Prostate gland (tissue), 2 donors: ENCODE measurements at regions not wholly inside any gene's neighbourhood (a gene's known extent, or its start where the extent isn't known, plus 50 kb on each side); places are given as distances from the start of the nearest gene placed in this dataset.

Source experiments
- DNase-seq: peaks from one replicate; pipeline ENCODE4 v3.0.0-alpha.2; 2019; ENCODE audit warnings: low spot score
- H3K27ac ChIP-seq, 2 donors: fragments of 200-600 bp; sonication (generic); 2 replicates each; pipeline ENCODE4 v1.5.1; 2017 to 2019
- H3K27me3 ChIP-seq: fragments of 200-600 bp; sonication (generic); replicated peaks from 2 replicates; pipeline ENCODE4 v1.5.1; 2019; ENCODE audit not compliant: insufficient read depth
- H3K36me3 ChIP-seq, 2 donors: fragments of 200-600 bp; sonication (generic); 1 replicate in 1 of 2; 2 replicates in 1 of 2; pipeline versions ENCODE4 v1.5.1 to v1.8.1; 2017 to 2019
- H3K4me1 ChIP-seq: fragments of 200-600 bp; sonication (generic); replicated peaks from 2 replicates; pipeline ENCODE4 v1.5.1; 2019
- H3K4me3 ChIP-seq, 2 donors: fragments of 200-600 bp; sonication (generic); 2 replicates each; pipeline ENCODE4 v1.5.1; 2017 to 2019
- H3K9me3 ChIP-seq: fragments of 200-600 bp; sonication (generic); 2 replicates; pipeline ENCODE4 v1.5.1; 2017
- POLR2A ChIP-seq: fragments of 450-650 bp; IDR thresholded peaks from one replicate; pipeline ENCODE4 v1.6.1; 2016; ENCODE audit warnings: antibody characterized with exemption, mild to moderate bottlenecking
- POLR2AphosphoS5 ChIP-seq: sonication (generic); formaldehyde crosslinking; IDR thresholded peaks from one replicate; pipeline ENCODE4 v1.6.1; 2017; ENCODE audit warnings: antibody characterized with exemption
- WGBS: methylation state at CpG from one replicate; pipeline ENCODE4 v1.1.5; 2018; 5-methylcytosine and 5-hydroxymethylcytosine counted together
- intact Hi-C: fragments of 100-400 bp; cut with DNase I; formaldehyde crosslinking; loops from one replicate; pipeline ENCODE4 v1.14.2; 2022
- TF ChIP-seq, protein P1 (sequence below), 4 experiments: fragments of 200-600 bp in 2 of 4; fragments of 450-650 bp in 2 of 4; sonication (generic) in 2 of 4; IDR thresholded peaks; 1 replicate in 3 of 4; 2 replicates in 1 of 4; pipeline ENCODE4 v1.5.1; 2016 to 2019; ENCODE audit warnings: antibody characterized with exemption in 4 of 4, mild to moderate bottlenecking in 2 of 4, moderate library complexity in 2 of 4

GRCh38 chr12:124122722-124123121 lies 149.7 kb downstream of the ZNF664 start:
- no peak overlapping the region for H3K27ac ChIP-seq
- H3K4me3 ChIP-seq, result no peak overlapping the region
- intact Hi-C loops, result no loop called here
- H3K36me3 ChIP-seq, result no peaks in the 10 kb centered on the region
- H3K27me3 ChIP-seq, result no peaks in the 10 kb centered on the region
- WGBS, result 90% methylated on average over 9 of the region's 9 CpGs
- no peaks in the 10 kb centered on the region for H3K9me3 ChIP-seq
- TF ChIP-seq POLR2A, result no peak
- TF ChIP-seq, protein P1, sequence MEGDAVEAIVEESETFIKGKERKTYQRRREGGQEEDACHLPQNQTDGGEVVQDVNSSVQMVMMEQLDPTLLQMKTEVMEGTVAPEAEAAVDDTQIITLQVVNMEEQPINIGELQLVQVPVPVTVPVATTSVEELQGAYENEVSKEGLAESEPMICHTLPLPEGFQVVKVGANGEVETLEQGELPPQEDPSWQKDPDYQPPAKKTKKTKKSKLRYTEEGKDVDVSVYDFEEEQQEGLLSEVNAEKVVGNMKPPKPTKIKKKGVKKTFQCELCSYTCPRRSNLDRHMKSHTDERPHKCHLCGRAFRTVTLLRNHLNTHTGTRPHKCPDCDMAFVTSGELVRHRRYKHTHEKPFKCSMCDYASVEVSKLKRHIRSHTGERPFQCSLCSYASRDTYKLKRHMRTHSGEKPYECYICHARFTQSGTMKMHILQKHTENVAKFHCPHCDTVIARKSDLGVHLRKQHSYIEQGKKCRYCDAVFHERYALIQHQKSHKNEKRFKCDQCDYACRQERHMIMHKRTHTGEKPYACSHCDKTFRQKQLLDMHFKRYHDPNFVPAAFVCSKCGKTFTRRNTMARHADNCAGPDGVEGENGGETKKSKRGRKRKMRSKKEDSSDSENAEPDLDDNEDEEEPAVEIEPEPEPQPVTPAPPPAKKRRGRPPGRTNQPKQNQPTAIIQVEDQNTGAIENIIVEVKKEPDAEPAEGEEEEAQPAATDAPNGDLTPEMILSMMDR (IDR thresholded peaks at IDR 0.05), result no peak
- no peaks in the 10 kb centered on the region for H3K4me1 ChIP-seq
- no peak for DNase-seq

DNA sequence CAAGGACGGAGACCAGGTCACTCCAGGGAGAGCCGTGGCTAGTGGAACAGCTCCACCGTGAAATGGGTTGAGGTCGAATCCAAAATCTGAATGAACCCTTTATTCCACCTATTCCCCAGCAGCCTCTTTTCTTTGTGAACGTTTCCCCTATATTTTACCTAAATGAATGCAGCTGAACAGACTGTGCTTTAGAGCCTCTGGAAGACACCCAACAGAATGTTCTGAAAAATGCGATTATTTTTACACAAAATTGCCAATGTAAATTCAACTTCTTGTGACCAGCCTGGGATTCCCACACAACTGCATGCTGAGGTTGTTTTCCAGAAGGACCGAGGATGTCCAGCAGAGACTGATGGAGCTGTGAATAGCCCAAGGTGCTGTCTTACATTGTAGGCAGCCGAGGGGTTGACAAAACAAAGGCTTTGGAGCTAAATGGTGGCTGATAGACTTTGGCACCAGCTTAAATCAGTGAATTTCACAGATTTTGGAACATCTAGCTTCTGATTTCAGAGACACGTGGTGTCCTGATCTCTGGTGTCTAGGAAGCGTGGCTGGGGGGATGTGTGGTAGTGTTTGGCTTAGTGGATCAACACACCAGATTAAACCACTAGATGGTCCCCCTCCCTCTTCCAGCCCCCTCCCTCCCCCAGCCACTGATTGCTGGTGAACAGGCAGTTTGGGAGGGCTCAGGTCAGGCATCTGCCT lies 150.4 kb downstream of the ZNF664 start:
- WGBS, result 68% methylated on average over 10 of the region's 10 CpGs
- no peaks in the 10 kb centered on the region for H3K9me3 ChIP-seq
- no peak overlapping the region for H3K4me3 ChIP-seq
- TF ChIP-seq, protein P1 (IDR thresholded peaks at IDR 0.05), result no peak
- no peak for TF ChIP-seq POLR2AphosphoS5
- TF ChIP-seq POLR2A, result no peak
- H3K27me3 ChIP-seq, result no peaks in the 10 kb centered on the region
- no peaks in the 10 kb centered on the region for H3K4me1 ChIP-seq
- no peak overlapping the region for H3K27ac ChIP-seq
- DNase-seq, result no peak
- no peaks in the 10 kb centered on the region for H3K36me3 ChIP-seq
- intact Hi-C loops, result no loop called here

GRCh38 chr12:124125203-124125871 lies 152.3 kb downstream of the ZNF664 start:
- intact Hi-C loops, result no loop called here
- Histone ChIP-seq H3K9me3 (no peaks in the 10 kb centered on the region), H3K36me3 (no peaks in the 10 kb centered on the region), H3K27ac (no peak overlapping the region), H3K4me1 (no peaks in the 10 kb centered on the region), H3K27me3 (no peaks in the 10 kb centered on the region), H3K4me3 (no peak overlapping the region)
- WGBS, result 42% methylated on average over 10 of the region's 10 CpGs
- TF ChIP-seq POLR2AphosphoS5, result no peak
- TF ChIP-seq, protein P1 (IDR thresholded peaks at IDR 0.05), result no peak
- TF ChIP-seq POLR2A, result no peak
- DNase-seq, result peak; percentile 18

- TF ChIP-seq POLR2A, result no peak
- no peak for TF ChIP-seq POLR2AphosphoS5
- TF ChIP-seq, protein P1 (IDR thresholded peaks at IDR 0.05), result no peak
- intact Hi-C loops, result no loop called here
- H3K4me3 ChIP-seq, result no peak overlapping the region
- no peaks in the 10 kb centered on the region for H3K27me3 ChIP-seq
- H3K4me1 ChIP-seq, result peaks cover 5% of the 10 kb centered on the region
- H3K36me3 ChIP-seq, result no peaks in the 10 kb centered on the region
- no peak for DNase-seq
- no peak overlapping the region for H3K27ac ChIP-seq
- WGBS, result 74% methylated on average over 15 of the region's 15 CpGs
- no peaks in the 10 kb centered on the region for H3K9me3 ChIP-seq
Measured at GRCh38 chr12:124126950-124127655, 154.1 kb downstream of the ZNF664 start.
